Omental fat pad (tissue), 3 donors: ENCODE measurements at regions not wholly inside any gene's neighbourhood (a gene's known extent, or its start where the extent isn't known, plus 50 kb on each side); places are given as distances from the start of the nearest gene placed in this dataset.

ENCODE experiments used
- ATAC-seq: fragments of 150-250 bp; one replicate; pipeline ENCODE4 v1.9.1; 2016; ENCODE audit warnings: mild to moderate bottlenecking, moderate library complexity; ENCODE audit not compliant: low FRiP score
- DNase-seq: peaks from one replicate; pipeline ENCODE4 v3.0.0-alpha.2; 2019; ENCODE audit warnings: low spot score
- TF ChIP-seq, protein P1 (sequence below), 3 donors: fragments of 450-650 bp; IDR thresholded peaks; one replicate each; pipeline ENCODE4 v1.5.1; 2016 to 2017; ENCODE audit warnings: antibody characterized with exemption in 3 of 3, mild to moderate bottlenecking in 3 of 3, moderate library complexity in 2 of 3

DNA sequence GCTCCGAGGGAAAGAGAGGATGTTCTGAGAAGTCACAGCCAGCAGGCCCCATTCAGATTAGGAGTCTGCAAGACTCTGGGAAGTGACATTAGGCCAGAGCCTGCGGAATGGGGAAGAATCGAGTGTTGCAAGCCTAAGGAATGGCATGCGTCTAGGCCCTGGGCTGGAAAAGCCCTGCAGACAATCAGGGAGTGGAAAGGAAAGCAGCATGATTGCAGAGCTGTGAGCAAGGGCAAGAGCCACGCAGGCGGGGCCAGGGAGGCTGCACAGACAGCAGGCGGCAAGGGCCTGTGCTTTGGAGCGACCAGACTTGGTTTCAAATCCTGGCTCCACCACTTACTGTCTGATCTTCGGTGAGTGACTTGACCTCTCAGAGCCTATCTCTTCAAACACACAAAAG lies 118.2 kb downstream of the RRAGC start:
- DNase-seq = no peak
- ATAC-seq = no peak
- TF ChIP-seq, protein P1, sequence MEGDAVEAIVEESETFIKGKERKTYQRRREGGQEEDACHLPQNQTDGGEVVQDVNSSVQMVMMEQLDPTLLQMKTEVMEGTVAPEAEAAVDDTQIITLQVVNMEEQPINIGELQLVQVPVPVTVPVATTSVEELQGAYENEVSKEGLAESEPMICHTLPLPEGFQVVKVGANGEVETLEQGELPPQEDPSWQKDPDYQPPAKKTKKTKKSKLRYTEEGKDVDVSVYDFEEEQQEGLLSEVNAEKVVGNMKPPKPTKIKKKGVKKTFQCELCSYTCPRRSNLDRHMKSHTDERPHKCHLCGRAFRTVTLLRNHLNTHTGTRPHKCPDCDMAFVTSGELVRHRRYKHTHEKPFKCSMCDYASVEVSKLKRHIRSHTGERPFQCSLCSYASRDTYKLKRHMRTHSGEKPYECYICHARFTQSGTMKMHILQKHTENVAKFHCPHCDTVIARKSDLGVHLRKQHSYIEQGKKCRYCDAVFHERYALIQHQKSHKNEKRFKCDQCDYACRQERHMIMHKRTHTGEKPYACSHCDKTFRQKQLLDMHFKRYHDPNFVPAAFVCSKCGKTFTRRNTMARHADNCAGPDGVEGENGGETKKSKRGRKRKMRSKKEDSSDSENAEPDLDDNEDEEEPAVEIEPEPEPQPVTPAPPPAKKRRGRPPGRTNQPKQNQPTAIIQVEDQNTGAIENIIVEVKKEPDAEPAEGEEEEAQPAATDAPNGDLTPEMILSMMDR (IDR thresholded peaks at IDR 0.05) = no peak

DNA sequence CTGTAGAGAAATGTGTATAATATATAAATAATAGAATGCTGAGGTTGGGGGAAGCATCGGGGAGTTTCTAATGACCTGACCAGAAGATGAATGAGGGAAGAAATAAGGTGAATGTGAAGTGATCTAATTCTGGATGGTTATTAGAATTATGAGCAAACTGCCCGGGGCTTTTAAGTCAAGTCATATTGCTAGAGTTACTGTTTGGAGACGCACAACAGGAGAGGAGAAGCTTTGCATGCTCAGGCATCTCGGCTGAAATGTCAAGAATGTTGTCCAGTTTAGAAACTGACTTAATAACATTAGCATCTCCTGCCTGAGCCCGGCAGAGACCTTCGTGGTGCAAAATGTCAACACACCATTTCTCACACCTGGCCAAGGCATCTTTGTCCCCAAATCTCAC lies 119.1 kb downstream of the RRAGC start:
- DNase-seq = no peak
- ATAC-seq = no peak

DNA sequence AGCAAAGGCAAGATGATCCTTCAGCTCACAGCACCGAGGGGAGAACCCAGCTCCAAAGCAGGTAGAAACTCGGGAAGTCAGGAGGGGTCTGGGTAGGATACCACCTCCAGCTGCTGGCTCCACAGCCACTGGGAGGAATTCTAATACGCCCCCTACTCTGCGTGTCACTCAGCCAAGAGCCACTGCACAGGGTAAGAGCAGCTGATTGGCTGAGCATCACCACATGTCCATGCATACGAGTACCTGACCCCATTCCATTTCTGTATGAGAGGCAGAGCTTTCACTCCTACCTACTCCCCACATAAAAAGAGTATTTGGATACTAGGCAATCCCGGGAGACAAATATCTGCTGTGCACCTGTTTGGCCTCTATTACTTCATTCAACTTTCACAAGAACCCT lies 121.4 kb downstream of the RRAGC start:
- DNase-seq (no peak), ATAC-seq (no peak)
- TF ChIP-seq, protein P1 (IDR thresholded peaks at IDR 0.05) = no peak

More for the DNA sequence above, 119.1 kb downstream of the RRAGC start:
- TF ChIP-seq, protein P1 (IDR thresholded peaks at IDR 0.05) = no peak

DNA sequence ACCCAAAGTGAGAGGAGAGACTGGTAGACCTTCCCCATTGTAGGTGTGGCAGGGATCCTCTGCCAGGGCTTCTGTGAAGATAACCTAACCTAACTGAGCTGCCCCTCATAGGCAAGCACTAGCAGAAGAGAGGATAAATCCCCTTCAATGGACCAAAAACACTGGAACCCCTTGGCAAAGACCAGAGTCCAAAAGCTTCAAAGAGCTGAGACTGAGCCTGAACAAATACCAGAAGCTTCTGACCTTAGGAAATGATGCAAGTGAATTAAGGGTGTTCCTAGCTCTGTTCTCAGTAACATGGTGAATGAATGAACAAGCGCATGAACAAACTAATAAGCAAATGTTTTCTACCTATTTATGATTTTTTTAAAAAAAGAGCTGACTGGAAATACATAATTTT lies 123.2 kb downstream of the RRAGC start:
- no peak for ATAC-seq
- TF ChIP-seq, protein P1 (IDR thresholded peaks at IDR 0.05) = no peak
- no peak for DNase-seq

DNA sequence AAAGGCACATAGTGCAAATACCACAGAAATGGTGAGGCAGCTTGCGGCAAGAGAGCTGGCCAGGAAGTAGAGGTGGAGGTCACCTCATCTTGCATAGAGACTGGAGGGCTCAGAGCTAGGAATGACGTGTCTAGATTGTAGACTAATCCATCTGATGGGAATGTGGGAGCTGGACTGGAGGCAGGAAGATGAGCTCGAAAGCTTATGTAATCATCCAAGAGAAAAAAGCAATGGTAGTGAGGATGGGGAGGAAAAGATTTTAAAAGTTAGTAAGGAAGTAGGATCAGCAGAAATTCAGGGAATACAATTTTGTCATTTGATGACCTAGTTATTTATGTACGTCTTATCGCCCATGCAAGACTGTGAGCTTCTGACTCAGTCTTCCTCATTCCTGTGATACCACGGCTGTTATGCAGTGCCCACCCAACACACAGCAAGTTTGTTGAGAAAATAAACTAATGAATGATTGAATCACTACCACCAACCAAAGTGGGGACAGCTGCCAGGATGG lies 123.9 kb downstream of the RRAGC start:
- ATAC-seq (peak; percentile 41), DNase-seq (no peak)
- TF ChIP-seq, protein P1 (IDR thresholded peaks at IDR 0.05) = no peak

DNA sequence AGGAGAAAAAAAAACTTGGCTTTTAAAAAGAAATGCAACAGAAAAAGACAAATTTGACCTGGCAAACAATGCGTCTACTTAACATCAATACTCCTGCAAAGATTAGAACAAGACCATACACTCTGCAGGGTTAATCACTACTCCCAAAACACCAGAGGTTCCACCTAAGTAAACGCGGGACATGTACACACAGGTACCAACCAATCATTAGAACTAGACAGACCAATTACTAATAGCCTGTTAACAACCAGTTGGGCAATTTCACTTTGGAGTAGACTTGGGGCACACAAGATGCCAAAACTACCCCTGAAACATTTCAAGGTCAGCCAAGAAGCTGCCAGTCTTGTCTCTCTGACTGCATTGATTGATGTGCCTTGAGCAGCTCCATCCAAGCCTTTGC lies 125.8 kb downstream of the RRAGC start:
- ATAC-seq (no peak), DNase-seq (no peak)
- TF ChIP-seq, protein P1 (IDR thresholded peaks at IDR 0.05) = no peak

DNA sequence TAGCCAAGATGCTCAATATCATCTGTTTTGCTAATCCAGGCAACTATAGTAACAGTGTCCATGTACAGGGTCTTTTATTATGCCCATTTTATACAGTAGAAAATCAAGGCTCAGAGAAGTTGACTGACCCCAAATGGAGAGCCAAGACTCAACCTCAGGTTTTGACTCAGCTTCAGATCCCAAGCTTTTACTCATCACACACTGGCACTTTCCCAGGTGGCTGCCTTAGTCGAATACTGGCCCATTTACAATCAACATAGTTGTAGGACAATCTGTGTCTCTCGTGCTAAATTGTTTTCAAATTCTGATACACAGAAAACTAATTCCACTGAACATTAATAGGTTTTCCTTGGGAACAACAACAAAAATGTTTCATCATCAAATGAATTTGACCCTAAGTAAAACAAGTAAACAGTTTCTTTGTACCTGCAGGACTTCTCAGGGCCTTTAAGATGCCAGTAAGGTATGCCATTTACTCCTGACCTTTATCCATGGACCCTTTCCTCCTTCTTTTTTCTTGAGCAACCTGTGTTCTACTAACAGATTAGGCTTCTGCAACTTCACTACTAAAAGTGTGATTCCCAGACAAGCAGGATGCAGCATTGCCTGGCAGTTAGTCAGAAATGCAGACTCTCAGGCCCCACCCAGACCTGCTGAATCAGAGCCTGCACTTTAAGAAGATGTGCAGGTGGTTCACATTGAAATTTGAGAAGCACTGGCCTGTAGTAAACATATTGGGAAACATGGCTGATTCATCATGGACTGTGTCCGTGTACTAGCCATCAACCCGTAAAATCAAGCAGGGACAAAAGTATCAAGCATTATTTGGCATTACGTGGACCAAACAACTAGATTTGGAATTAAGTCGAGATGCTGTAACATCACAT lies 128.8 kb downstream of the RRAGC start:
- no peak for ATAC-seq
- no peak for DNase-seq
- TF ChIP-seq, protein P1 (IDR thresholded peaks at IDR 0.05) = no peak
